Peyer's patch (tissue), 4 donors: ENCODE measurements at regions not wholly inside any gene's neighbourhood (a gene's known extent, or its start where the extent isn't known, plus 50 kb on each side); places are given as distances from the start of the nearest gene placed in this dataset.

Experiments
- DNase-seq, 3 donors: peaks; one replicate each; pipeline ENCODE4 v3.0.0-alpha.2; 2017 to 2019
- H3K27ac ChIP-seq, 4 donors: fragments of 200-600 bp; sonication (generic); one replicate each; pipeline ENCODE4 v1.5.1; 2016 to 2019
- H3K27me3 ChIP-seq, 2 donors: fragments of 200-600 bp; sonication (generic); one replicate each; pipeline ENCODE4 v1.5.1; 2019
- H3K36me3 ChIP-seq, 3 donors: fragments of 200-600 bp; sonication (generic); one replicate each; pipeline ENCODE4 v1.5.1; 2016 to 2019
- H3K4me1 ChIP-seq, 4 donors: fragments of 200-600 bp; sonication (generic); one replicate each; pipeline ENCODE4 v1.5.1; 2016 to 2019
- H3K4me3 ChIP-seq, 4 donors: fragments of 200-600 bp; sonication (generic); 1 replicate in 3 of 4; 2 replicates in 1 of 4; pipeline ENCODE4 v1.5.1; 2016 to 2019; ENCODE audit warnings: mild to moderate bottlenecking in 1 of 4
- H3K9me3 ChIP-seq, 4 donors: fragments of 200-600 bp; sonication (generic); one replicate each; pipeline ENCODE4 v1.5.1; 2016 to 2019; ENCODE audit warnings: mild to moderate bottlenecking in 1 of 4
- CTCF ChIP-seq, 6 experiments: fragments of 450-650 bp in 4 of 6; fragments of 200-600 bp in 2 of 6; sonication (generic) in 1 of 6; IDR thresholded peaks; one replicate each; pipeline ENCODE4 v1.5.1; 2017 to 2019; ENCODE audit warnings: antibody characterized with exemption in 6 of 6, mild to moderate bottlenecking in 3 of 6, moderate library complexity in 1 of 6
- POLR2A ChIP-seq, 2 donors: fragments of 450-650 bp; IDR thresholded peaks; one replicate each; pipeline ENCODE4 v1.5.1; 2017; ENCODE audit warnings: antibody characterized with exemption in 2 of 2, mild to moderate bottlenecking in 2 of 2, moderate library complexity in 2 of 2

GRCh38 chr4:170256807-170257206 lies 167.1 kb upstream of the AADAT start:
- Histone ChIP-seq H3K4me1 (no peaks in the 10 kb centered on the region), H3K27me3 (no peaks in the 10 kb centered on the region)
- TF ChIP-seq CTCF (IDR thresholded peaks at IDR 0.05) (no peak), POLR2A (IDR thresholded peaks at IDR 0.05) (no peak)

GRCh38 chr4:170248576-170248975 lies 158.8 kb upstream of the AADAT start:
- no peak for TF ChIP-seq POLR2A (IDR thresholded peaks at IDR 0.05)
- TF ChIP-seq CTCF (IDR thresholded peaks at IDR 0.05), result no peak
- Histone ChIP-seq H3K36me3 (no peaks in the 10 kb centered on the region), H3K4me3 (no peak overlapping the region), H3K9me3 (no peaks in the 10 kb centered on the region), H3K27ac (no peak overlapping the region), H3K4me1 (no peaks in the 10 kb centered on the region), H3K27me3 (no peaks in the 10 kb centered on the region)
- no peak for DNase-seq

More at GRCh38 chr4:170256807-170257206, 167.1 kb upstream of the AADAT start:
- no peak for DNase-seq
- H3K36me3 ChIP-seq, result no peaks in the 10 kb centered on the region
- H3K9me3 ChIP-seq, result no peaks in the 10 kb centered on the region
- no peak overlapping the region for H3K27ac ChIP-seq
- H3K4me3 ChIP-seq, result no peak overlapping the region

- TF ChIP-seq POLR2A (IDR thresholded peaks at IDR 0.05) (no peak), CTCF (IDR thresholded peaks at IDR 0.05) (no peak)
- no peak for DNase-seq
- H3K27ac ChIP-seq, result no peak overlapping the region
These were observed 158.3 kb upstream of the AADAT start for GRCh38 chr4:170248029-170248428.

GRCh38 chr4:170247596-170247995 lies 157.8 kb upstream of the AADAT start:
- Histone ChIP-seq H3K4me1 (no peaks in the 10 kb centered on the region), H3K27ac (no peak overlapping the region), H3K9me3 (no peaks in the 10 kb centered on the region), H3K27me3 (no peaks in the 10 kb centered on the region), H3K4me3 (no peak overlapping the region), H3K36me3 (no peaks in the 10 kb centered on the region)
- TF ChIP-seq CTCF (IDR thresholded peaks at IDR 0.05), result no peak
- no peak for TF ChIP-seq POLR2A (IDR thresholded peaks at IDR 0.05)
- no peak for DNase-seq

More at GRCh38 chr4:170248029-170248428, 158.3 kb upstream of the AADAT start:
- Histone ChIP-seq H3K4me1 (no peaks in the 10 kb centered on the region), H3K27me3 (no peaks in the 10 kb centered on the region), H3K9me3 (no peaks in the 10 kb centered on the region), H3K36me3 (no peaks in the 10 kb centered on the region), H3K4me3 (no peak overlapping the region)

- no peak overlapping the region for H3K4me3 ChIP-seq
- H3K36me3 ChIP-seq, result no peaks in the 10 kb centered on the region
- H3K27ac ChIP-seq, result no peak overlapping the region
- no peak for TF ChIP-seq POLR2A (IDR thresholded peaks at IDR 0.05)
- TF ChIP-seq CTCF (IDR thresholded peaks at IDR 0.05), result no peak
- no peaks in the 10 kb centered on the region for H3K27me3 ChIP-seq
- H3K9me3 ChIP-seq, result no peaks in the 10 kb centered on the region
- no peaks in the 10 kb centered on the region for H3K4me1 ChIP-seq
- no peak for DNase-seq
These were observed 154.0 kb upstream of the AADAT start for GRCh38 chr4:170243662-170244288.

- Histone ChIP-seq H3K9me3 (no peaks in the 10 kb centered on the region), H3K27ac (no peak overlapping the region), H3K36me3 (no peaks in the 10 kb centered on the region), H3K4me3 (no peak overlapping the region), H3K4me1 (no peaks in the 10 kb centered on the region), H3K27me3 (no peaks in the 10 kb centered on the region)
- DNase-seq, result no peak
- TF ChIP-seq POLR2A (IDR thresholded peaks at IDR 0.05) (no peak), CTCF (IDR thresholded peaks at IDR 0.05) (no peak)
These were observed 152.7 kb upstream of the AADAT start for GRCh38 chr4:170242471-170242870.
